PC-9 (cell line): ENCODE measurements at regions not wholly inside any gene's neighbourhood (a gene's known extent, or its start where the extent isn't known, plus 50 kb on each side); places are given as distances from the start of the nearest gene placed in this dataset.

Experiments used
- EZH2 ChIP-seq: fragments of 200-600 bp; sonication (generic); IDR thresholded peaks from 2 replicates; pipeline ENCODE4 v1.8.0; 2017; ENCODE audit warnings: antibody characterized with exemption, low read depth
- TF ChIP-seq, protein P1 (sequence below): fragments of 200-600 bp; sonication (generic); conservative IDR thresholded peaks from 2 replicates; pipeline ENCODE4 v1.6.1; 2017; ENCODE audit warnings: mixed run types, antibody characterized with exemption, mild to moderate bottlenecking, moderate library complexity

DNA sequence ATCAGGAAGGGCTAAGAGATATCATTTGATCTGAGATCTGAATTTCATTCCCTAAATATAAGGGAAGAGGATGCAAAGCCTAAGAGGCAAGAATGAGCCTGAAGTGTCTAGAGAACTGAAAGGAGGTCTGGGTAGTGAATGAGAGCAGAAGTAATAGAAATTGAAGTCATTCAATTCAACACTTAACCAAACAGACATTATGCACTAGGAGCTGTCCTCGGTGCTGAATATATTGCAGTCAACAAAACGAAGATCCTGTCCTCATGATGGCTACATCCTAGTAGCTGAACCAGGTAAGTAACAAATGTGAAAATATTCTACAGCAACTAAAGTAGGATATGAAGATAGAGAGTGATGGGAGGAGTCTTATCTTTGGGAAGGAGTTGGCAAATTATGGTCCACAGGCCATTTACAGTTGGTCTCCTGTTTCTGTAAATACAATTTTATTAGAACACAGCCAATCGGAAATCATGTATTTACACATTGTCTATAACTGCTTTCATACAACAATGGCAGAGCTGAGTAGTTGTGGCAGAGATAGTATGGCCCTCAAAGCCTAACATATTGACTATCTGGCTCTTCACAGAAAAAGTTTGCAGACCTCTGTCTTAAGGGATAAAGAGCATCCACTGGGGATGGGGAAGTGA is 192.9 kb upstream of the CADPS start:
- TF ChIP-seq, protein P1, sequence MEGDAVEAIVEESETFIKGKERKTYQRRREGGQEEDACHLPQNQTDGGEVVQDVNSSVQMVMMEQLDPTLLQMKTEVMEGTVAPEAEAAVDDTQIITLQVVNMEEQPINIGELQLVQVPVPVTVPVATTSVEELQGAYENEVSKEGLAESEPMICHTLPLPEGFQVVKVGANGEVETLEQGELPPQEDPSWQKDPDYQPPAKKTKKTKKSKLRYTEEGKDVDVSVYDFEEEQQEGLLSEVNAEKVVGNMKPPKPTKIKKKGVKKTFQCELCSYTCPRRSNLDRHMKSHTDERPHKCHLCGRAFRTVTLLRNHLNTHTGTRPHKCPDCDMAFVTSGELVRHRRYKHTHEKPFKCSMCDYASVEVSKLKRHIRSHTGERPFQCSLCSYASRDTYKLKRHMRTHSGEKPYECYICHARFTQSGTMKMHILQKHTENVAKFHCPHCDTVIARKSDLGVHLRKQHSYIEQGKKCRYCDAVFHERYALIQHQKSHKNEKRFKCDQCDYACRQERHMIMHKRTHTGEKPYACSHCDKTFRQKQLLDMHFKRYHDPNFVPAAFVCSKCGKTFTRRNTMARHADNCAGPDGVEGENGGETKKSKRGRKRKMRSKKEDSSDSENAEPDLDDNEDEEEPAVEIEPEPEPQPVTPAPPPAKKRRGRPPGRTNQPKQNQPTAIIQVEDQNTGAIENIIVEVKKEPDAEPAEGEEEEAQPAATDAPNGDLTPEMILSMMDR, result no peak
- no peak for TF ChIP-seq EZH2
